ENCODE measurements at regions not wholly inside any gene's neighbourhood (a gene's known extent, or its start where the extent isn't known, plus 50 kb on each side); places are given as distances from the start of the nearest gene placed in this dataset.

- TF ChIP-seq CTCF (IDR thresholded peaks at IDR 0.05): no peak
- TF ChIP-seq POLR2AphosphoS5 (IDR thresholded peaks at IDR 0.05; ENCODE audit: low read depth, low read length): no peak
- TF ChIP-seq SIN3A (IDR thresholded peaks at IDR 0.05; ENCODE audit: borderline replicate concordance, insufficient read depth, low read depth, low read length): no peak
Observed at GRCh38 chr6:44567406-44567805, 179.9 kb downstream of the CDC5L start.
